MM.1S (cell line): ENCODE measurements at regions not wholly inside any gene's neighbourhood (a gene's known extent, or its start where the extent isn't known, plus 50 kb on each side); places are given as distances from the start of the nearest gene placed in this dataset.

Experiments
- DNase-seq: peaks from one replicate; pipeline ENCODE4 v3.0.0-alpha.2; 2015
- H2AFZ ChIP-seq: fragments of 300-600 bp; sonication (generic); 2 replicates; pipeline ENCODE4 v1.6.0; 2016; ENCODE audit warnings: antibody characterized with exemption, low read length
- H3F3A ChIP-seq: fragments of 300-600 bp; sonication (generic); 2 replicates; pipeline ENCODE4 v1.6.1; 2016; ENCODE audit warnings: mild to moderate bottlenecking, antibody characterized with exemption, low read length, moderate library complexity, mixed read lengths; ENCODE audit not compliant: insufficient read depth
- H3K27ac ChIP-seq: fragments of 300-600 bp; sonication (generic); 2 replicates; pipeline ENCODE4 v1.5.1; 2016; ENCODE audit warnings: mild to moderate bottlenecking, low read length
- H3K27me3 ChIP-seq: fragments of 300-600 bp; sonication (generic); replicated peaks from 2 replicates; pipeline ENCODE4 v1.6.0; 2016; ENCODE audit warnings: low read length; ENCODE audit not compliant: insufficient read depth
- H3K36me3 ChIP-seq: fragments of 300-600 bp; sonication (generic); replicated peaks from 2 replicates; pipeline ENCODE4 v1.6.1; 2016; ENCODE audit warnings: mild to moderate bottlenecking, low read length, mixed read lengths; ENCODE audit not compliant: insufficient read depth
- H3K4me1 ChIP-seq: fragments of 300-600 bp; sonication (generic); 2 replicates; pipeline ENCODE4 v1.6.1; 2016; ENCODE audit warnings: low read length, mixed read lengths
- H3K4me2 ChIP-seq: fragments of 300-600 bp; sonication (generic); 2 replicates; pipeline ENCODE4 v1.6.0; 2016; ENCODE audit warnings: low read depth, low read length
- H3K4me3 ChIP-seq: fragments of 300-600 bp; sonication (generic); 2 replicates; pipeline ENCODE4 v1.5.1; 2016; ENCODE audit warnings: low read length, mixed read lengths
- H3K79me2 ChIP-seq: fragments of 300-600 bp; sonication (generic); 2 replicates; pipeline ENCODE4 v1.6.1; 2016; ENCODE audit warnings: mixed run types, low read length, mixed read lengths
- H3K9ac ChIP-seq: fragments of 300-600 bp; sonication (generic); 2 replicates; pipeline ENCODE4 v1.6.1; 2016; ENCODE audit warnings: low read length, mixed read lengths
- H3K9me2 ChIP-seq: fragments of 300-600 bp; sonication (generic); replicated peaks from 2 replicates; pipeline ENCODE4 v1.6.1; 2016; ENCODE audit warnings: mild to moderate bottlenecking, low read length, mixed read lengths; ENCODE audit not compliant: insufficient read depth
- H3K9me3 ChIP-seq: fragments of 300-600 bp; sonication (generic); replicated peaks from 2 replicates; pipeline ENCODE4 v1.6.1; 2016; ENCODE audit warnings: mild to moderate bottlenecking, low read length, mixed read lengths; ENCODE audit not compliant: insufficient read depth
- H4K20me1 ChIP-seq: fragments of 300-600 bp; sonication (generic); 2 replicates; pipeline ENCODE4 v1.6.1; 2016; ENCODE audit warnings: mild to moderate bottlenecking, low read length, moderate library complexity, mixed read lengths; ENCODE audit not compliant: insufficient read depth
- CTCF ChIP-seq: fragments of 300-600 bp; sonication (generic); IDR thresholded peaks from 2 replicates; pipeline ENCODE4 v1.5.1; 2016; ENCODE audit warnings: antibody characterized with exemption, low read length, mixed read lengths
- EZH2 ChIP-seq: fragments of 300-600 bp; sonication (generic); optimal IDR thresholded peaks from 2 replicates; pipeline ENCODE3; 2017; ENCODE audit warnings: low read depth, mild to moderate bottlenecking, antibody characterized with exemption, low read length, mixed read lengths
- EZH2phosphoT487 ChIP-seq: fragments of 300-600 bp; sonication (generic); IDR thresholded peaks from 2 replicates; pipeline ENCODE4 v1.6.1; 2018; ENCODE audit warnings: antibody characterized with exemption, low read length

- TF ChIP-seq EZH2phosphoT487 (no peak), CTCF (no peak), EZH2 (no peak)
- no peak overlapping the region for H2AFZ ChIP-seq
These were observed 145.4 kb downstream of the IRX5 start for GRCh38 chr16:55076053-55076452.

GRCh38 chr16:55077266-55077665, 146.6 kb downstream of the IRX5 start:
- no peaks in the 10 kb centered on the region for H3K4me1 ChIP-seq
- H2AFZ ChIP-seq, result no peak overlapping the region
- H3K9ac ChIP-seq, result no peak overlapping the region
- no peaks in the 10 kb centered on the region for H3F3A ChIP-seq
- H3K4me3 ChIP-seq, result no peak overlapping the region
- H4K20me1 ChIP-seq, result no peaks in the 10 kb centered on the region
- no peaks in the 10 kb centered on the region for H3K9me3 ChIP-seq
- TF ChIP-seq EZH2 (no peak), EZH2phosphoT487 (no peak), CTCF (no peak)
- H3K36me3 ChIP-seq, result no peaks in the 10 kb centered on the region
- DNase-seq, result no peak
- no peaks in the 10 kb centered on the region for H3K79me2 ChIP-seq
- no peaks in the 10 kb centered on the region for H3K27me3 ChIP-seq
- H3K27ac ChIP-seq, result no peak overlapping the region
- no peaks in the 10 kb centered on the region for H3K9me2 ChIP-seq
- H3K4me2 ChIP-seq, result no peak overlapping the region

More at GRCh38 chr16:55076053-55076452, 145.4 kb downstream of the IRX5 start:
- no peak overlapping the region for H3K27ac ChIP-seq
- H3K4me2 ChIP-seq, result no peak overlapping the region
- no peaks in the 10 kb centered on the region for H3K9me2 ChIP-seq
- H3K9me3 ChIP-seq, result no peaks in the 10 kb centered on the region
- H3K36me3 ChIP-seq, result no peaks in the 10 kb centered on the region
- no peak overlapping the region for H3K9ac ChIP-seq
- H3F3A ChIP-seq, result no peaks in the 10 kb centered on the region
- H3K4me1 ChIP-seq, result no peaks in the 10 kb centered on the region
- H3K79me2 ChIP-seq, result no peaks in the 10 kb centered on the region
- DNase-seq, result no peak
- H4K20me1 ChIP-seq, result no peaks in the 10 kb centered on the region
- no peaks in the 10 kb centered on the region for H3K27me3 ChIP-seq
- no peak overlapping the region for H3K4me3 ChIP-seq

GRCh38 chr16:55078153-55078552, 147.5 kb downstream of the IRX5 start:
- TF ChIP-seq EZH2 (no peak), EZH2phosphoT487 (no peak), CTCF (no peak)

More at GRCh38 chr16:55078153-55078552, 147.5 kb downstream of the IRX5 start:
- Histone ChIP-seq H3K9me2 (no peaks in the 10 kb centered on the region), H3K79me2 (no peaks in the 10 kb centered on the region), H3K4me1 (no peaks in the 10 kb centered on the region), H2AFZ (no peak overlapping the region), H3K4me3 (no peak overlapping the region), H3K36me3 (no peaks in the 10 kb centered on the region), H3K27me3 (no peaks in the 10 kb centered on the region), H3K27ac (no peak overlapping the region), H3K4me2 (no peak overlapping the region), H4K20me1 (no peaks in the 10 kb centered on the region), H3K9ac (no peak overlapping the region), H3F3A (no peaks in the 10 kb centered on the region), H3K9me3 (no peaks in the 10 kb centered on the region)
- DNase-seq, result no peak
